Activated naive CD4-positive, alpha-beta T cell treated with Interleukin-2 at 50 U/mL for 16 hours (primary cell): ENCODE measurements at regions not wholly inside any gene's neighbourhood (a gene's known extent, or its start where the extent isn't known, plus 50 kb on each side); places are given as distances from the start of the nearest gene placed in this dataset.

Source experiments
- DNase-seq: peaks from one replicate; pipeline ENCODE4 v3.0.0-alpha.2; 2020

GRCh38 chr9:26735160-26735559, 157.4 kb downstream of the CAAP1 start:
- no peak for DNase-seq

GRCh38 chr9:26729187-26729586, 163.4 kb downstream of the CAAP1 start:
- DNase-seq = no peak

- DNase-seq = no peak
These were observed 165.1 kb downstream of the CAAP1 start for GRCh38 chr9:26727471-26727870.

GRCh38 chr9:26725573-26725972, 167.0 kb downstream of the CAAP1 start:
- DNase-seq = no peak

- DNase-seq = peak; percentile 2
These were observed 169.1 kb downstream of the CAAP1 start for GRCh38 chr9:26723486-26723885.

GRCh38 chr9:26722755-26723154, 169.8 kb downstream of the CAAP1 start:
- DNase-seq = no peak

GRCh38 chr9:26710008-26710407, 182.6 kb downstream of the CAAP1 start:
- DNase-seq = no peak

GRCh38 chr9:26706223-26706622, 186.4 kb downstream of the CAAP1 start:
- no peak for DNase-seq

GRCh38 chr9:26695298-26695622, 197.3 kb downstream of the CAAP1 start:
- no peak for DNase-seq

GRCh38 chr9:26694381-26695297, 198.0 kb downstream of the CAAP1 start:
- no peak for DNase-seq

GRCh38 chr9:26689041-26689440, 203.6 kb downstream of the CAAP1 start:
- no peak for DNase-seq

- no peak for DNase-seq
These were observed 205.2 kb downstream of the CAAP1 start for GRCh38 chr9:26687421-26687820.

- DNase-seq = no peak
These were observed 206.8 kb downstream of the CAAP1 start for GRCh38 chr9:26685818-26686217.

- no peak for DNase-seq
These were observed 208.6 kb downstream of the CAAP1 start for GRCh38 chr9:26684029-26684428.

GRCh38 chr9:26682796-26683496, 209.7 kb downstream of the CAAP1 start:
- no peak for DNase-seq

- no peak for DNase-seq
These were observed 210.6 kb downstream of the CAAP1 start for GRCh38 chr9:26682041-26682440.

- DNase-seq = no peak
These were observed 214.5 kb downstream of the CAAP1 start for GRCh38 chr9:26677965-26678706.

GRCh38 chr9:26675035-26675434, 217.6 kb downstream of the CAAP1 start:
- DNase-seq = no peak

GRCh38 chr9:26673261-26673660, 219.3 kb downstream of the CAAP1 start:
- no peak for DNase-seq

GRCh38 chr9:26669701-26670670, 222.6 kb downstream of the CAAP1 start:
- DNase-seq = no peak

- DNase-seq = no peak
These were observed 224.7 kb downstream of the CAAP1 start for GRCh38 chr9:26667882-26668281.

- DNase-seq = no peak
These were observed 226.9 kb downstream of the CAAP1 start for GRCh38 chr9:26665666-26666065.
